K562 (cell line): ENCODE measurements at regions not wholly inside any gene's neighbourhood (a gene's known extent, or its start where the extent isn't known, plus 50 kb on each side); places are given as distances from the start of the nearest gene placed in this dataset.

Experiments used
- CBX5 ChIP-seq: IDR thresholded peaks from 2 replicates; pipeline ENCODE4 v1.6.1; 2014; ENCODE audit warnings: low read depth, borderline replicate concordance
- E2F4 ChIP-seq: sonication (generic); formaldehyde crosslinking; IDR thresholded peaks from 2 replicates; pipeline ENCODE4 v1.8.0; 2022; ENCODE audit warnings: mild to moderate bottlenecking, low read depth, missing genetic modification reagents
- GATAD2A ChIP-seq: fragments of 450-650 bp; IDR thresholded peaks from 2 replicates; pipeline ENCODE4 v1.6.1; 2017
- KAT2B ChIP-seq: IDR thresholded peaks from one replicate; pipeline ENCODE4 v1.6.1; 2012; ENCODE audit warnings: low read depth, mild to moderate bottlenecking, control low read depth, inconsistent platforms, low read length, moderate library complexity
- NFATC3 ChIP-seq: fragments of 450-650 bp; IDR thresholded peaks from 2 replicates; pipeline ENCODE4 v1.6.1; 2017; ENCODE audit warnings: mild to moderate bottlenecking
- POLR2A ChIP-seq: fragments of 450-650 bp; conservative IDR thresholded peaks from 2 replicates; pipeline ENCODE4 v1.6.1; 2016
- POLR2AphosphoS2 ChIP-seq: IDR thresholded peaks from 2 replicates; pipeline ENCODE4 v1.6.1; 2012; ENCODE audit warnings: low read length, improper control_type of control experiment
- RAD21 ChIP-seq, 2 experiments: fragments of 250-450 bp in 1 of 2; fragments of 450-650 bp in 1 of 2; sonication (Bioruptor Pico) in 1 of 2; formaldehyde crosslinking in 1 of 2; IDR thresholded peaks in 1 of 2; conservative IDR thresholded peaks in 1 of 2; 2 replicates each; pipeline versions ENCODE4 v1.4.0 to v1.8.0; 2020 to 2022; ENCODE audit warnings: mild to moderate bottlenecking in 2 of 2, moderate library complexity in 1 of 2
- REST ChIP-seq, 2 experiments: fragments of 450-650 bp; formaldehyde crosslinking in 1 of 2; IDR thresholded peaks; 2 replicates each; pipeline versions ENCODE4 v1.4.0 to v1.6.1; 2014 to 2020; ENCODE audit warnings: mild to moderate bottlenecking in 2 of 2, borderline replicate concordance in 1 of 2, low read depth in 1 of 2
- ZBTB2 ChIP-seq: fragments of 450-650 bp; IDR thresholded peaks from 2 replicates; pipeline ENCODE4 v1.6.1; 2016; ENCODE audit warnings: antibody characterized with exemption
- ZBTB43 ChIP-seq: sonication (generic); formaldehyde crosslinking; IDR thresholded peaks from 2 replicates; pipeline ENCODE4 v1.8.0; 2023; ENCODE audit warnings: mild to moderate bottlenecking, missing genetic modification reagents

GRCh38 chr5:107149243-107150005, 521.3 kb downstream of the EFNA5 start:
- TF ChIP-seq GATAD2A (no peak), NFATC3 (no peak), POLR2AphosphoS2 (no peak), RAD21 (CRISPR knock-in tag; conservative IDR thresholded peaks at IDR 0.05 in 1 of 2, IDR thresholded peaks at IDR 0.05 in 1 of 2) (no peak), KAT2B (no peak), CBX5 (no peak), ZBTB43 (CRISPR knock-in tag) (no peak), REST (IDR thresholded peaks at IDR 0.05; ENCODE audit: borderline replicate concordance) (no peak), REST (CRISPR knock-in tag; IDR thresholded peaks at IDR 0.05; ENCODE audit: low read depth) (no peak), ZBTB2 (no peak), POLR2A (no peak), E2F4 (CRISPR knock-in tag) (no peak)
